GM23338 (cell line): ENCODE measurements at regions not wholly inside any gene's neighbourhood (a gene's known extent, or its start where the extent isn't known, plus 50 kb on each side); places are given as distances from the start of the nearest gene placed in this dataset.

Experiments
- ATAC-seq: fragments of 200-7000 bp; cut with Tn5 transposase; 3 replicates; pipeline ENCODE4 v1.9.1; 2020
- DNase-seq: peaks from one replicate; pipeline ENCODE4 v3.0.0-alpha.2; 2015; ENCODE audit warnings: low spot score
- H2AFZ ChIP-seq: fragments of 200-600 bp; sonication (generic); 2 replicates; pipeline ENCODE4 v1.8.0; 2016; ENCODE audit warnings: antibody characterized with exemption, mild to moderate bottlenecking, moderate library complexity
- H3F3A ChIP-seq: fragments of 200-600 bp; sonication (generic); replicated peaks from 2 replicates; pipeline ENCODE4 v1.8.0; 2017; ENCODE audit warnings: antibody characterized with exemption, mixed run types, low read depth
- H3K27ac ChIP-seq: fragments of 200-600 bp; sonication (generic); 2 replicates; pipeline ENCODE4 v1.6.1; 2016; ENCODE audit warnings: low read depth
- H3K27me3 ChIP-seq: fragments of 200-600 bp; sonication (generic); 2 replicates; pipeline ENCODE4 v1.8.0; 2016; ENCODE audit warnings: mild to moderate bottlenecking, mixed run types, moderate library complexity; ENCODE audit not compliant: insufficient read depth
- H3K36me3 ChIP-seq: fragments of 200-600 bp; sonication (generic); 2 replicates; pipeline ENCODE4 v1.8.0; 2016; ENCODE audit warnings: mild to moderate bottlenecking; ENCODE audit not compliant: insufficient read depth
- H3K4me1 ChIP-seq: fragments of 200-600 bp; sonication (generic); 2 replicates; pipeline ENCODE4 v1.8.0; 2016; ENCODE audit warnings: mild to moderate bottlenecking, moderate library complexity; ENCODE audit not compliant: insufficient read depth
- H3K4me2 ChIP-seq: fragments of 200-600 bp; sonication (generic); 2 replicates; pipeline ENCODE4 v1.7.1; 2017; ENCODE audit warnings: mixed run types
- H3K4me3 ChIP-seq: fragments of 200-600 bp; sonication (generic); 2 replicates; pipeline ENCODE4 v1.6.1; 2016; ENCODE audit warnings: mixed run types
- H3K79me2 ChIP-seq: fragments of 200-600 bp; sonication (generic); replicated peaks from 2 replicates; pipeline ENCODE4 v1.8.0; 2017; ENCODE audit warnings: mild to moderate bottlenecking; ENCODE audit not compliant: insufficient read depth
- H3K9me2 ChIP-seq: fragments of 200-600 bp; sonication (generic); 2 replicates; pipeline ENCODE4 v1.8.0; 2017; ENCODE audit not compliant: insufficient read depth
- H4K20me1 ChIP-seq: fragments of 200-600 bp; sonication (generic); replicated peaks from 2 replicates; pipeline ENCODE4 v1.8.0; 2017; ENCODE audit warnings: mild to moderate bottlenecking; ENCODE audit not compliant: insufficient read depth
- H3K27ac Mint-ChIP-seq: 2 replicates; pipeline ENCODE4 v1.8.0; 2020; ENCODE audit warnings: inconsistent platforms, mild to moderate bottlenecking, moderate library complexity, mixed read lengths
- H3K27me3 Mint-ChIP-seq: 3 replicates; pipeline ENCODE4 v1.8.0; 2022; ENCODE audit warnings: low read depth, mild to moderate bottlenecking, moderate library complexity, mixed read lengths, inconsistent platforms; ENCODE audit not compliant: insufficient read depth, poor library complexity
- H3K36me3 Mint-ChIP-seq: 3 replicates; pipeline ENCODE4 v1.8.0; 2021; ENCODE audit warnings: low read depth, mild to moderate bottlenecking, inconsistent platforms, moderate library complexity, mixed read lengths
- H3K4me1 Mint-ChIP-seq: 3 replicates; pipeline ENCODE4 v1.8.0; 2020; ENCODE audit warnings: mild to moderate bottlenecking, inconsistent platforms, mixed read lengths
- H3K4me3 Mint-ChIP-seq: 3 replicates; pipeline ENCODE4 v1.8.0; 2021; ENCODE audit warnings: moderate library complexity, mild to moderate bottlenecking, inconsistent platforms, mixed read lengths
- H3K9me3 Mint-ChIP-seq: 3 replicates; pipeline ENCODE4 v1.8.0; 2020; ENCODE audit warnings: moderate library complexity, mild to moderate bottlenecking, inconsistent platforms, mixed read lengths
- CREB1 ChIP-seq: fragments of 250-450 bp; sonication (Bioruptor Pico); IDR thresholded peaks from 2 replicates; pipeline ENCODE4 v1.5.0; 2020; ENCODE audit warnings: low read depth, mild to moderate bottlenecking, moderate library complexity
- CTCF ChIP-seq, 2 experiments: fragments of 200-600 bp in 1 of 2; sonication (generic) in 1 of 2; conservative IDR thresholded peaks; 2 replicates each; pipeline versions ENCODE4 v1.5.1 to v1.6.1; 2016 to 2017; ENCODE audit warnings: antibody characterized with exemption in 2 of 2, low read depth in 2 of 2, mild to moderate bottlenecking in 2 of 2, moderate library complexity in 1 of 2
- ETS1 ChIP-seq: IDR thresholded peaks from 2 replicates; pipeline ENCODE4 v1.6.1; 2016; ENCODE audit warnings: antibody characterized with exemption
- EZH2 ChIP-seq: fragments of 200-600 bp; sonication (generic); IDR thresholded peaks from one replicate; pipeline ENCODE4 v1.8.0; 2017; ENCODE audit warnings: antibody characterized with exemption, mild to moderate bottlenecking, low read depth; ENCODE audit not compliant: unreplicated experiment
- EZH2phosphoT487 ChIP-seq: fragments of 200-600 bp; sonication (generic); IDR thresholded peaks from one replicate; pipeline ENCODE4 v1.8.1; 2018; ENCODE audit warnings: antibody characterized with exemption; ENCODE audit not compliant: unreplicated experiment
- JUNB ChIP-seq: IDR thresholded peaks from one replicate; pipeline ENCODE4 v1.6.1; 2016; ENCODE audit warnings: antibody characterized with exemption; ENCODE audit not compliant: unreplicated experiment
- NANOG ChIP-seq: IDR thresholded peaks from 2 replicates; pipeline ENCODE4 v1.6.1; 2016; ENCODE audit warnings: antibody characterized with exemption, borderline replicate concordance
- POLR2AphosphoS5 ChIP-seq: IDR thresholded peaks from 2 replicates; pipeline ENCODE4 v1.6.1; 2016; ENCODE audit warnings: antibody characterized with exemption, low read depth
- REST ChIP-seq: IDR thresholded peaks from one replicate; pipeline ENCODE4 v1.6.1; 2018; ENCODE audit warnings: antibody characterized with exemption; ENCODE audit not compliant: unreplicated experiment
- STAT1 ChIP-seq: IDR thresholded peaks from one replicate; pipeline ENCODE4 v1.6.1; 2016; ENCODE audit warnings: antibody characterized with exemption; ENCODE audit not compliant: unreplicated experiment
- ZNF114 ChIP-seq: fragments of 250-450 bp; sonication (Bioruptor Pico); IDR thresholded peaks from 2 replicates; pipeline ENCODE4 v1.5.0; 2020; ENCODE audit warnings: mild to moderate bottlenecking, moderate library complexity
- ZNF331 ChIP-seq: fragments of 250-450 bp; sonication (Bioruptor Pico); IDR thresholded peaks from 2 replicates; pipeline ENCODE4 v1.5.0; 2020; ENCODE audit warnings: low read depth, mild to moderate bottlenecking, moderate library complexity
- TF ChIP-seq, protein P1 (sequence below): fragments of 250-450 bp; sonication (Bioruptor Pico); IDR thresholded peaks from 2 replicates; pipeline ENCODE4 v1.5.0; 2020; ENCODE audit warnings: mild to moderate bottlenecking, moderate library complexity

- H3K4me3 Mint-ChIP-seq: no peak overlapping the region
These were observed 633.5 kb upstream of the ATXN8OS start for GRCh38 chr13:69474011-69474685.

More at GRCh38 chr13:69474011-69474685, 633.5 kb upstream of the ATXN8OS start:
- Histone ChIP-seq H2AFZ (no peak overlapping the region), H3K27me3 (no peaks in the 10 kb centered on the region), H3K27ac (no peak overlapping the region), H3K4me2 (no peak overlapping the region), H3K4me3 (no peak overlapping the region), H4K20me1 (no peaks in the 10 kb centered on the region), H3K36me3 (no peaks in the 10 kb centered on the region), H3K79me2 (no peaks in the 10 kb centered on the region), H3F3A (no peaks in the 10 kb centered on the region), H3K9me2 (no peaks in the 10 kb centered on the region), H3K4me1 (no peaks in the 10 kb centered on the region)
- H3K27me3 Mint-ChIP-seq: no peaks in the 10 kb centered on the region
- H3K36me3 Mint-ChIP-seq: peaks cover 3% of the 10 kb centered on the region; the same call in 1 of the 3 replicates
- no peak for ATAC-seq
- peaks cover 11% of the 10 kb centered on the region; the same call in 2 of the 3 replicates for H3K9me3 Mint-ChIP-seq
- H3K4me1 Mint-ChIP-seq: no peaks in the 10 kb centered on the region
- no peak for TF ChIP-seq EZH2
- TF ChIP-seq ETS1: no peak
- TF ChIP-seq, protein P1, sequence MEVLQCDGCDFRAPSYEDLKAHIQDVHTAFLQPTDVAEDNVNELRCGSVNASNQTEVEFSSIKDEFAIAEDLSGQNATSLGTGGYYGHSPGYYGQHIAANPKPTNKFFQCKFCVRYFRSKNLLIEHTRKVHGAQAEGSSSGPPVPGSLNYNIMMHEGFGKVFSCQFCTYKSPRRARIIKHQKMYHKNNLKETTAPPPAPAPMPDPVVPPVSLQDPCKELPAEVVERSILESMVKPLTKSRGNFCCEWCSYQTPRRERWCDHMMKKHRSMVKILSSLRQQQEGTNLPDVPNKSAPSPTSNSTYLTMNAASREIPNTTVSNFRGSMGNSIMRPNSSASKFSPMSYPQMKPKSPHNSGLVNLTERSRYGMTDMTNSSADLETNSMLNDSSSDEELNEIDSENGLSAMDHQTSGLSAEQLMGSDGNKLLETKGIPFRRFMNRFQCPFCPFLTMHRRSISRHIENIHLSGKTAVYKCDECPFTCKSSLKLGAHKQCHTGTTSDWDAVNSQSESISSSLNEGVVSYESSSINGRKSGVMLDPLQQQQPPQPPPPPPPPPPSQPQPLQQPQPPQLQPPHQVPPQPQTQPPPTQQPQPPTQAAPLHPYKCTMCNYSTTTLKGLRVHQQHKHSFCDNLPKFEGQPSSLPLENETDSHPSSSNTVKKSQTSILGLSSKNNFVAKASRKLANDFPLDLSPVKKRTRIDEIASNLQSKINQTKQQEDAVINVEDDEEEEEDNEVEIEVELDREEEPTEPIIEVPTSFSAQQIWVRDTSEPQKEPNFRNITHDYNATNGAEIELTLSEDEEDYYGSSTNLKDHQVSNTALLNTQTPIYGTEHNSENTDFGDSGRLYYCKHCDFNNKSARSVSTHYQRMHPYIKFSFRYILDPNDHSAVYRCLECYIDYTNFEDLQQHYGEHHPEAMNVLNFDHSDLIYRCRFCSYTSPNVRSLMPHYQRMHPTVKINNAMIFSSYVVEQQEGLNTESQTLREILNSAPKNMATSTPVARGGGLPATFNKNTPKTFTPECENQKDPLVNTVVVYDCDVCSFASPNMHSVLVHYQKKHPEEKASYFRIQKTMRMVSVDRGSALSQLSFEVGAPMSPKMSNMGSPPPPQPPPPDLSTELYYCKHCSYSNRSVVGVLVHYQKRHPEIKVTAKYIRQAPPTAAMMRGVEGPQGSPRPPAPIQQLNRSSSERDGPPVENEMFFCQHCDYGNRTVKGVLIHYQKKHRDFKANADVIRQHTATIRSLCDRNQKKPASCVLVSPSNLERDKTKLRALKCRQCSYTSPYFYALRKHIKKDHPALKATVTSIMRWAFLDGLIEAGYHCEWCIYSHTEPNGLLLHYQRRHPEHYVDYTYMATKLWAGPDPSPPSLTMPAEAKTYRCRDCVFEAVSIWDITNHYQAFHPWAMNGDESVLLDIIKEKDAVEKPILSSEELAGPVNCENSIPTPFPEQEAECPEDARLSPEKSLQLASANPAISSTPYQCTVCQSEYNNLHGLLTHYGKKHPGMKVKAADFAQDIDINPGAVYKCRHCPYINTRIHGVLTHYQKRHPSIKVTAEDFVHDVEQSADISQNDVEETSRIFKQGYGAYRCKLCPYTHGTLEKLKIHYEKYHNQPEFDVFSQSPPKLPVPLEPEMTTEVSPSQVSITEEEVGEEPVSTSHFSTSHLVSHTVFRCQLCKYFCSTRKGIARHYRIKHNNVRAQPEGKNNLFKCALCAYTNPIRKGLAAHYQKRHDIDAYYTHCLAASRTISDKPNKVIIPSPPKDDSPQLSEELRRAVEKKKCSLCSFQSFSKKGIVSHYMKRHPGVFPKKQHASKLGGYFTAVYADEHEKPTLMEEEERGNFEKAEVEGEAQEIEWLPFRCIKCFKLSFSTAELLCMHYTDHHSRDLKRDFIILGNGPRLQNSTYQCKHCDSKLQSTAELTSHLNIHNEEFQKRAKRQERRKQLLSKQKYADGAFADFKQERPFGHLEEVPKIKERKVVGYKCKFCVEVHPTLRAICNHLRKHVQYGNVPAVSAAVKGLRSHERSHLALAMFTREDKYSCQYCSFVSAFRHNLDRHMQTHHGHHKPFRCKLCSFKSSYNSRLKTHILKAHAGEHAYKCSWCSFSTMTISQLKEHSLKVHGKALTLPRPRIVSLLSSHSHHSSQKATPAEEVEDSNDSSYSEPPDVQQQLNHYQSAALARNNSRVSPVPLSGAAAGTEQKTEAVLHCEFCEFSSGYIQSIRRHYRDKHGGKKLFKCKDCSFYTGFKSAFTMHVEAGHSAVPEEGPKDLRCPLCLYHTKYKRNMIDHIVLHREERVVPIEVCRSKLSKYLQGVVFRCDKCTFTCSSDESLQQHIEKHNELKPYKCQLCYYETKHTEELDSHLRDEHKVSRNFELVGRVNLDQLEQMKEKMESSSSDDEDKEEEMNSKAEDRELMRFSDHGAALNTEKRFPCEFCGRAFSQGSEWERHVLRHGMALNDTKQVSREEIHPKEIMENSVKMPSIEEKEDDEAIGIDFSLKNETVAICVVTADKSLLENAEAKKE (CRISPR knock-in tag): no peak
- no peak for TF ChIP-seq CTCF (conservative IDR thresholded peaks at IDR 0.05; ENCODE audit: low read depth in 2 of 2)
- TF ChIP-seq ZNF114 (CRISPR knock-in tag): no peak
- TF ChIP-seq REST: no peak
- no peak for TF ChIP-seq CREB1
- no peak for TF ChIP-seq EZH2phosphoT487
- TF ChIP-seq NANOG: no peak
- no peak for TF ChIP-seq POLR2AphosphoS5
- no peak for TF ChIP-seq JUNB
- no peak for TF ChIP-seq ZNF331 (CRISPR knock-in tag)
- no peak for TF ChIP-seq STAT1
- H3K27ac Mint-ChIP-seq: no peak overlapping the region
- no peak for DNase-seq
